ENCODE measurements at regions not wholly inside any gene's neighbourhood (a gene's known extent, or its start where the extent isn't known, plus 50 kb on each side); places are given as distances from the start of the nearest gene placed in this dataset.

DNA sequence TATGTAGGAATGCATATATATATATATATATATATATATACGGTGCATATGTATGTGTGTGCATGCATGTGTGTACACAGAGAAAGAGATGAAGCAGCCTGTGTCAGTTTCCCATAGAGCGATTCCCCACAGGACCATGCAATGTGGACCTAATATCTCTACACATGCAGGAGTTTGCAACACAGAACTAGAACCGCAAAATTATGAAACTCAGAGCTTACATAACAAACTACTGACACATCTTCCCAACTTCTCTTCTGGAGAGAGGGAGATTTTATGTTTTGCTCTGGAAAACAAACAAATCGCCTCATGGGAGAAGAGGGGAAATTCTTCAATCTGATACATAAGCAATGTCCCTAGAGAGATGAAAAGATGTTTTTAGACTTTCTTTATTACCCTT, 377.2 kb downstream of the LRATD1 start (continued):
- TF ChIP-seq, protein P1, sequence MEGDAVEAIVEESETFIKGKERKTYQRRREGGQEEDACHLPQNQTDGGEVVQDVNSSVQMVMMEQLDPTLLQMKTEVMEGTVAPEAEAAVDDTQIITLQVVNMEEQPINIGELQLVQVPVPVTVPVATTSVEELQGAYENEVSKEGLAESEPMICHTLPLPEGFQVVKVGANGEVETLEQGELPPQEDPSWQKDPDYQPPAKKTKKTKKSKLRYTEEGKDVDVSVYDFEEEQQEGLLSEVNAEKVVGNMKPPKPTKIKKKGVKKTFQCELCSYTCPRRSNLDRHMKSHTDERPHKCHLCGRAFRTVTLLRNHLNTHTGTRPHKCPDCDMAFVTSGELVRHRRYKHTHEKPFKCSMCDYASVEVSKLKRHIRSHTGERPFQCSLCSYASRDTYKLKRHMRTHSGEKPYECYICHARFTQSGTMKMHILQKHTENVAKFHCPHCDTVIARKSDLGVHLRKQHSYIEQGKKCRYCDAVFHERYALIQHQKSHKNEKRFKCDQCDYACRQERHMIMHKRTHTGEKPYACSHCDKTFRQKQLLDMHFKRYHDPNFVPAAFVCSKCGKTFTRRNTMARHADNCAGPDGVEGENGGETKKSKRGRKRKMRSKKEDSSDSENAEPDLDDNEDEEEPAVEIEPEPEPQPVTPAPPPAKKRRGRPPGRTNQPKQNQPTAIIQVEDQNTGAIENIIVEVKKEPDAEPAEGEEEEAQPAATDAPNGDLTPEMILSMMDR (conservative IDR thresholded peaks at IDR 0.05; ENCODE audit: low read depth in 2 of 2), result no peak
- no peak for TF ChIP-seq STAT1 (IDR thresholded peaks at IDR 0.05; ENCODE audit: unreplicated experiment)

DNA sequence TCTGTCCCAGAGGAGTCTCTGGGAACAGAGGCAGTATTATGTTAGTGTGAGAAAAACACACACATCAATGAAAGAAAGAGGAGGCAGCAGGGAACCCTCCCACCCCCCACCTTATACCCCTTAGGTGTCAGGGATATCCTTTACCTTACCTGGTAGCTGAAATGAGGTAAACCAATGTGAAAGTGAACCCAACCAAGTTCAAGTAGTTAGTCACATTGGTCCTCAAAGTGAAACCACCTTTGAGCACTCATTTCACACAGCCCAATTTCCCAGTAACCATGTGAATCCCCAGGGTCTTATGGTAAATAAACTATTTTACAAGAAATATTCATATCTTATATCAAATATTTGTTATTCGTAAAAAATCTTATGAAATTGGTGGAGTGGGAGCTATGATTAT, 377.8 kb downstream of the LRATD1 start:
- ATAC-seq (no peak), DNase-seq (ENCODE audit: low spot score) (no peak)
- no peaks in the 10 kb centered on the region for H3F3A ChIP-seq (replicated peaks; ENCODE audit: low read depth)
- Mint-ChIP-seq H3K4me1 (0 out of 3 replicates have a peak, but pooled peaks cover 4% of the 10 kb centered on the region), H3K36me3 (ENCODE audit: low read depth) (no peaks in the 10 kb centered on the region), H3K27ac (no peak overlapping the region), H3K27me3 (ENCODE audit: insufficient read depth, low read depth, poor library complexity) (peaks cover 3% of the 10 kb centered on the region), H3K9me3 (peaks cover 11% of the 10 kb centered on the region; the same call in 2 of the 3 replicates), H3K4me3 (no peak overlapping the region)
- H3K36me3 ChIP-seq (ENCODE audit: insufficient read depth), result no peaks in the 10 kb centered on the region
- no peaks in the 10 kb centered on the region for H3K4me1 ChIP-seq (ENCODE audit: insufficient read depth)
- no peak overlapping the region for H3K27ac ChIP-seq (ENCODE audit: low read depth)
- H4K20me1 ChIP-seq (replicated peaks; ENCODE audit: insufficient read depth), result no peaks in the 10 kb centered on the region
- H3K9me2 ChIP-seq (ENCODE audit: insufficient read depth), result no peaks in the 10 kb centered on the region
- H2AFZ ChIP-seq, result no peak overlapping the region
- no peaks in the 10 kb centered on the region for H3K27me3 ChIP-seq (ENCODE audit: insufficient read depth)
- no peak overlapping the region for H3K4me2 ChIP-seq
- H3K4me3 ChIP-seq, result no peak overlapping the region
- TF ChIP-seq NANOG (IDR thresholded peaks at IDR 0.05; ENCODE audit: borderline replicate concordance), result no peak
- TF ChIP-seq, protein P2, sequence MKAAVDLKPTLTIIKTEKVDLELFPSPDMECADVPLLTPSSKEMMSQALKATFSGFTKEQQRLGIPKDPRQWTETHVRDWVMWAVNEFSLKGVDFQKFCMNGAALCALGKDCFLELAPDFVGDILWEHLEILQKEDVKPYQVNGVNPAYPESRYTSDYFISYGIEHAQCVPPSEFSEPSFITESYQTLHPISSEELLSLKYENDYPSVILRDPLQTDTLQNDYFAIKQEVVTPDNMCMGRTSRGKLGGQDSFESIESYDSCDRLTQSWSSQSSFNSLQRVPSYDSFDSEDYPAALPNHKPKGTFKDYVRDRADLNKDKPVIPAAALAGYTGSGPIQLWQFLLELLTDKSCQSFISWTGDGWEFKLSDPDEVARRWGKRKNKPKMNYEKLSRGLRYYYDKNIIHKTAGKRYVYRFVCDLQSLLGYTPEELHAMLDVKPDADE (IDR thresholded peaks at IDR 0.05), result no peak
- TF ChIP-seq ZNF331 (CRISPR knock-in tag; IDR thresholded peaks at IDR 0.05; ENCODE audit: low read depth), result no peak
- no peak for TF ChIP-seq POLR2AphosphoS5 (IDR thresholded peaks at IDR 0.05; ENCODE audit: low read depth)
- no peak for TF ChIP-seq EZH2 (IDR thresholded peaks at IDR 0.05; ENCODE audit: low read depth, unreplicated experiment)
- no peak for TF ChIP-seq JUNB (IDR thresholded peaks at IDR 0.05; ENCODE audit: unreplicated experiment)
- TF ChIP-seq, protein P3, sequence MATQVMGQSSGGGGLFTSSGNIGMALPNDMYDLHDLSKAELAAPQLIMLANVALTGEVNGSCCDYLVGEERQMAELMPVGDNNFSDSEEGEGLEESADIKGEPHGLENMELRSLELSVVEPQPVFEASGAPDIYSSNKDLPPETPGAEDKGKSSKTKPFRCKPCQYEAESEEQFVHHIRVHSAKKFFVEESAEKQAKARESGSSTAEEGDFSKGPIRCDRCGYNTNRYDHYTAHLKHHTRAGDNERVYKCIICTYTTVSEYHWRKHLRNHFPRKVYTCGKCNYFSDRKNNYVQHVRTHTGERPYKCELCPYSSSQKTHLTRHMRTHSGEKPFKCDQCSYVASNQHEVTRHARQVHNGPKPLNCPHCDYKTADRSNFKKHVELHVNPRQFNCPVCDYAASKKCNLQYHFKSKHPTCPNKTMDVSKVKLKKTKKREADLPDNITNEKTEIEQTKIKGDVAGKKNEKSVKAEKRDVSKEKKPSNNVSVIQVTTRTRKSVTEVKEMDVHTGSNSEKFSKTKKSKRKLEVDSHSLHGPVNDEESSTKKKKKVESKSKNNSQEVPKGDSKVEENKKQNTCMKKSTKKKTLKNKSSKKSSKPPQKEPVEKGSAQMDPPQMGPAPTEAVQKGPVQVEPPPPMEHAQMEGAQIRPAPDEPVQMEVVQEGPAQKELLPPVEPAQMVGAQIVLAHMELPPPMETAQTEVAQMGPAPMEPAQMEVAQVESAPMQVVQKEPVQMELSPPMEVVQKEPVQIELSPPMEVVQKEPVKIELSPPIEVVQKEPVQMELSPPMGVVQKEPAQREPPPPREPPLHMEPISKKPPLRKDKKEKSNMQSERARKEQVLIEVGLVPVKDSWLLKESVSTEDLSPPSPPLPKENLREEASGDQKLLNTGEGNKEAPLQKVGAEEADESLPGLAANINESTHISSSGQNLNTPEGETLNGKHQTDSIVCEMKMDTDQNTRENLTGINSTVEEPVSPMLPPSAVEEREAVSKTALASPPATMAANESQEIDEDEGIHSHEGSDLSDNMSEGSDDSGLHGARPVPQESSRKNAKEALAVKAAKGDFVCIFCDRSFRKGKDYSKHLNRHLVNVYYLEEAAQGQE (IDR thresholded peaks at IDR 0.05; ENCODE audit: unreplicated experiment), result no peak
- TF ChIP-seq, protein P1 (conservative IDR thresholded peaks at IDR 0.05; ENCODE audit: low read depth in 2 of 2), result no peak
- no peak for TF ChIP-seq STAT1 (IDR thresholded peaks at IDR 0.05; ENCODE audit: unreplicated experiment)
- no peaks in the 10 kb centered on the region for H3K79me2 ChIP-seq (replicated peaks; ENCODE audit: insufficient read depth)

Data from GM23338 (cell line).